Liver (tissue), 8 donors: ENCODE measurements at regions not wholly inside any gene's neighbourhood (a gene's known extent, or its start where the extent isn't known, plus 50 kb on each side); places are given as distances from the start of the nearest gene placed in this dataset.

Experiments
- DNase-seq: peaks from one replicate; pipeline ENCODE4 v3.0.0-alpha.2; 2017; ENCODE audit warnings: low spot score
- H3K27ac ChIP-seq, 2 donors: one replicate each; pipeline ENCODE4 v1.7.0; 2013; ENCODE audit warnings: inconsistent platforms in 2 of 2, low read length in 2 of 2, control low read depth in 1 of 2, low read depth in 1 of 2, mild to moderate bottlenecking in 1 of 2
- H3K27me3 ChIP-seq, 4 donors: one replicate each; pipeline versions ENCODE4 v1.6.1 to v1.7.0; 2013; ENCODE audit warnings: low read length in 3 of 4, inconsistent platforms in 1 of 4, mild to moderate bottlenecking in 1 of 4, moderate library complexity in 1 of 4; ENCODE audit not compliant: control insufficient read depth in 4 of 4, insufficient read depth in 4 of 4
- H3K36me3 ChIP-seq, 4 donors: one replicate each; pipeline versions ENCODE4 v1.6.1 to v1.7.0; 2013; ENCODE audit warnings: low read length in 3 of 4, mild to moderate bottlenecking in 3 of 4, low read depth in 1 of 4, moderate library complexity in 1 of 4; ENCODE audit not compliant: control insufficient read depth in 4 of 4, insufficient read depth in 3 of 4
- H3K4me1 ChIP-seq, 4 donors: one replicate each; pipeline versions ENCODE4 v1.6.1 to v1.7.0; 2013; ENCODE audit warnings: low read length in 3 of 4, mild to moderate bottlenecking in 3 of 4, moderate library complexity in 1 of 4; ENCODE audit not compliant: control insufficient read depth in 4 of 4, insufficient read depth in 4 of 4
- H3K4me3 ChIP-seq, 3 donors: one replicate each; pipeline versions ENCODE4 v1.6.1 to v1.7.0; 2013; ENCODE audit warnings: low read length in 3 of 3, control low read depth in 1 of 3, low read depth in 1 of 3, mild to moderate bottlenecking in 1 of 3
- H3K9ac ChIP-seq, 2 donors: one replicate each; pipeline ENCODE4 v1.7.0; 2013; ENCODE audit warnings: low read length in 2 of 2, mild to moderate bottlenecking in 2 of 2, moderate library complexity in 2 of 2, control low read depth in 1 of 2, low read depth in 1 of 2
- H3K9me3 ChIP-seq, 4 donors: one replicate each; pipeline versions ENCODE4 v1.6.1 to v1.7.0; 2013; ENCODE audit warnings: low read length in 3 of 4; ENCODE audit not compliant: control insufficient read depth in 4 of 4
- ATF3 ChIP-seq: IDR thresholded peaks from 2 replicates; pipeline ENCODE4 v1.6.1; 2016; ENCODE audit warnings: antibody characterized with exemption
- EGR1 ChIP-seq, 2 donors: IDR thresholded peaks; 2 replicates each; pipeline ENCODE4 v1.6.1; 2016 to 2018; ENCODE audit warnings: antibody characterized with exemption in 2 of 2, low read depth in 2 of 2
- FOXA1 ChIP-seq: IDR thresholded peaks from 2 replicates; pipeline ENCODE4 v1.6.1; 2016; ENCODE audit warnings: antibody characterized with exemption
- FOXA2 ChIP-seq: IDR thresholded peaks from 2 replicates; pipeline ENCODE4 v1.6.1; 2016; ENCODE audit warnings: antibody characterized with exemption
- GABPA ChIP-seq, 2 donors: IDR thresholded peaks in 1 of 2; conservative IDR thresholded peaks in 1 of 2; 2 replicates each; pipeline ENCODE4 v1.6.1; 2016; ENCODE audit warnings: antibody characterized with exemption in 2 of 2, mild to moderate bottlenecking in 1 of 2, moderate library complexity in 1 of 2
- HNF4A ChIP-seq, 2 donors: conservative IDR thresholded peaks; 2 replicates each; pipeline ENCODE4 v1.6.1; 2016; ENCODE audit warnings: antibody characterized with exemption in 2 of 2, mild to moderate bottlenecking in 2 of 2
- HNF4G ChIP-seq: IDR thresholded peaks from 2 replicates; pipeline ENCODE4 v1.6.1; 2016; ENCODE audit warnings: antibody characterized with exemption
- JUND ChIP-seq, 2 donors: IDR thresholded peaks; 2 replicates each; pipeline ENCODE4 v1.6.1; 2016; ENCODE audit warnings: antibody characterized with exemption in 2 of 2
- NR2F2 ChIP-seq: IDR thresholded peaks from 2 replicates; pipeline ENCODE4 v1.6.1; 2016; ENCODE audit warnings: antibody characterized with exemption
- RAD21 ChIP-seq, 2 donors: IDR thresholded peaks; 2 replicates each; pipeline ENCODE4 v1.6.1; 2016; ENCODE audit warnings: antibody characterized with exemption in 2 of 2, mild to moderate bottlenecking in 2 of 2
- REST ChIP-seq: IDR thresholded peaks from 2 replicates; pipeline ENCODE4 v1.6.1; 2016; ENCODE audit warnings: antibody characterized with exemption, mild to moderate bottlenecking
- RXRA ChIP-seq, 2 donors: IDR thresholded peaks; 2 replicates each; pipeline ENCODE4 v1.6.1; 2017 to 2018; ENCODE audit warnings: antibody characterized with exemption in 2 of 2, mild to moderate bottlenecking in 1 of 2
- SP1 ChIP-seq: IDR thresholded peaks from 2 replicates; pipeline ENCODE4 v1.6.1; 2018; ENCODE audit warnings: antibody characterized with exemption, mild to moderate bottlenecking
- TAF1 ChIP-seq: conservative IDR thresholded peaks from 2 replicates; pipeline ENCODE4 v1.6.1; 2016; ENCODE audit warnings: antibody characterized with exemption, mild to moderate bottlenecking
- YY1 ChIP-seq: IDR thresholded peaks from 2 replicates; pipeline ENCODE4 v1.6.1; 2016; ENCODE audit warnings: antibody characterized with exemption, mild to moderate bottlenecking
- ZBTB33 ChIP-seq: IDR thresholded peaks from 2 replicates; pipeline ENCODE4 v1.6.1; 2016; ENCODE audit warnings: antibody characterized with exemption
- WGBS: extraction: QIAGEN DNeasy Blood & Tissue Kit; methylation state at CpG from one replicate; pipeline ENCODE4 v1.1.7; 2013; 5-methylcytosine and 5-hydroxymethylcytosine counted together
- TF ChIP-seq, protein P1 (sequence below): IDR thresholded peaks from 2 replicates; pipeline ENCODE4 v1.6.1; 2016; ENCODE audit warnings: antibody characterized with exemption
- TF ChIP-seq, protein P2 (sequence below): fragments of 150-350 bp; IDR thresholded peaks from 2 replicates; pipeline ENCODE4 v1.5.1; 2017; ENCODE audit warnings: improper control_type of control experiment, low read depth, low read length; ENCODE audit not compliant: missing input control
- donor health status: healthy.
- donor health status: healthy.
- donor health status: healthy.
- donor health status: healthy.
- donor health status: healthy.

GRCh38 chr15:77944002-77944867 is 133.3 kb downstream of the TBC1D2B start:
- 9% methylated on average over 45 of the region's 45 CpGs for WGBS

More at GRCh38 chr15:77944002-77944867, 133.3 kb downstream of the TBC1D2B start:
- H3K4me1 ChIP-seq = peaks cover 0 to 11% (median 3%) of the 10 kb centered on the region in 4 donors
- peak overlapping the region; percentile 51 to 69 (median 60) for H3K4me3 ChIP-seq
- H3K27ac ChIP-seq = peak overlapping the region; percentile 41 to 65
- H3K27me3 ChIP-seq = no peaks in the 10 kb centered on the region
- H3K9me3 ChIP-seq = no peaks in the 10 kb centered on the region
- H3K9ac ChIP-seq = peak overlapping the region; percentile 21 to 60
- peak in 1 of 2 donors; percentile 21 for TF ChIP-seq RAD21 (IDR thresholded peaks at IDR 0.05)
- TF ChIP-seq YY1 = peak; percentile 40
- TF ChIP-seq REST = peak; percentile 46
- TF ChIP-seq HNF4A (conservative IDR thresholded peaks at IDR 0.05) = peak; percentile 67 to 74
- no peak for TF ChIP-seq EGR1 (IDR thresholded peaks at IDR 0.05; ENCODE audit: low read depth in 2 of 2)
- TF ChIP-seq, protein P1, sequence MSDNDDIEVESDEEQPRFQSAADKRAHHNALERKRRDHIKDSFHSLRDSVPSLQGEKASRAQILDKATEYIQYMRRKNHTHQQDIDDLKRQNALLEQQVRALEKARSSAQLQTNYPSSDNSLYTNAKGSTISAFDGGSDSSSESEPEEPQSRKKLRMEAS = no peak
- TF ChIP-seq JUND (IDR thresholded peaks at IDR 0.05) = no peak
- no peak for TF ChIP-seq TAF1
- TF ChIP-seq FOXA2 = no peak
- TF ChIP-seq SP1 = peak; percentile 66
- peak; percentile 79 to 87 for TF ChIP-seq RXRA (IDR thresholded peaks at IDR 0.05)
- peak; percentile 64 to 90 for TF ChIP-seq GABPA (IDR thresholded peaks at IDR 0.05 in 1 of 2, conservative IDR thresholded peaks at IDR 0.05 in 1 of 2)
- TF ChIP-seq HNF4G = peak; percentile 32
- TF ChIP-seq, protein P2, sequence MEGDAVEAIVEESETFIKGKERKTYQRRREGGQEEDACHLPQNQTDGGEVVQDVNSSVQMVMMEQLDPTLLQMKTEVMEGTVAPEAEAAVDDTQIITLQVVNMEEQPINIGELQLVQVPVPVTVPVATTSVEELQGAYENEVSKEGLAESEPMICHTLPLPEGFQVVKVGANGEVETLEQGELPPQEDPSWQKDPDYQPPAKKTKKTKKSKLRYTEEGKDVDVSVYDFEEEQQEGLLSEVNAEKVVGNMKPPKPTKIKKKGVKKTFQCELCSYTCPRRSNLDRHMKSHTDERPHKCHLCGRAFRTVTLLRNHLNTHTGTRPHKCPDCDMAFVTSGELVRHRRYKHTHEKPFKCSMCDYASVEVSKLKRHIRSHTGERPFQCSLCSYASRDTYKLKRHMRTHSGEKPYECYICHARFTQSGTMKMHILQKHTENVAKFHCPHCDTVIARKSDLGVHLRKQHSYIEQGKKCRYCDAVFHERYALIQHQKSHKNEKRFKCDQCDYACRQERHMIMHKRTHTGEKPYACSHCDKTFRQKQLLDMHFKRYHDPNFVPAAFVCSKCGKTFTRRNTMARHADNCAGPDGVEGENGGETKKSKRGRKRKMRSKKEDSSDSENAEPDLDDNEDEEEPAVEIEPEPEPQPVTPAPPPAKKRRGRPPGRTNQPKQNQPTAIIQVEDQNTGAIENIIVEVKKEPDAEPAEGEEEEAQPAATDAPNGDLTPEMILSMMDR = no peak
- TF ChIP-seq ZBTB33 = no peak
- TF ChIP-seq NR2F2 = peak; percentile 52
- TF ChIP-seq ATF3 = no peak
- peak; percentile 5 for TF ChIP-seq FOXA1
- no peaks in the 10 kb centered on the region for H3K36me3 ChIP-seq
- DNase-seq = peak; percentile 78
